DMS153 treated with DMSO at 0.1 percent for 48 hours (cell line): ENCODE measurements at regions not wholly inside any gene's neighbourhood (a gene's known extent, or its start where the extent isn't known, plus 50 kb on each side); places are given as distances from the start of the nearest gene placed in this dataset.
A peak's percentile ranks its signal among the peaks of the same experiment; 100 is the strongest.

Source experiments
- DNase-seq: peaks from one replicate; lab custom pipeline; 2025; ENCODE audit not compliant: unreplicated experiment; lab: John Stamatoyannopoulos, UW

DNA sequence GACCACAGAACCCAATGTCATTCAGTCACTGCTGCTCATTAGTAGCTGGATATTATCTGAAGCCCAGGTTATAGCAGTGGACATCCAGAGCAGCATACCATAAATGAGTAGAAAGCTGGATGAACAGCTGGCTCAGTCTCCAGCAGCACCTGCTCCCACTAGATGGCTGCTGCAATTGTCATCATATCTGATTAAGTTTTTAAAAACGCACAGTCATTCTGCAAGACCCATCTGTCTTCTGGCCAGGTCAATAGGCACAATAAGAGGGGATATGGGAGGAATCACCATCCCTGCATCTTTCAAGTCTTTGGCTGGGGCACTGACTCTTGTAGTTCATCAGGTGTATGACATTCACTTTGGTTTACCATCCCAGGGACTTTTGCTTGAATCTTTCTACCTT is 55.1 kb upstream of the XDH start:
- no peak for DNase-seq

DNA sequence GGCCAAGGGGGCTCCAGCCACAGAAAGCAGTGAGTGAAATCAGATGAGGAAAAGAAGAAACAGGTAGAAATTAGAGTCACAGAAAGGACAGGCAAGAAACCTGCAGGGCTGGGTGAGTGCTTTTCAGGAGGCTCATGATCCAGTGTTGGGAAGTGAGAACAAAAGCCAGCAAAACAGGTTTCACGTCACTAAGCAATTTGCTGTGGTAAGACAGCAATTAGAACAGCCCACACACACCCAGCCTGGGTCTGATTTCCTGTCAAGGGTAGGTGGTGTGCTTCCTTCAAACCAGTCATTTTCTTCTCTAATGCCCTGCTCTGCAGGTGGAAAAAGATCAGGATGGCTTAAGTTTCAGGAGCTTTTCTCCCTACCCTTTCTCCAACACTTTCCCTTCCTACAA is 52.9 kb upstream of the XDH start:
- peak; percentile 27 for DNase-seq
